Posterior cingulate gyrus (tissue), 11 donors: ENCODE measurements at regions not wholly inside any gene's neighbourhood (a gene's known extent, or its start where the extent isn't known, plus 50 kb on each side); places are given as distances from the start of the nearest gene placed in this dataset.

Experiments
- DNase-seq, 10 donors: peaks; one replicate each; pipeline versions ENCODE4 v3.0.0 to v3.0.0-alpha.2; 2020 to 2021; ENCODE audit warnings: mixed read lengths in 3 of 10
- intact Hi-C: fragments of 100-400 bp; cut with DNase I; formaldehyde crosslinking; loops from one replicate; pipeline ENCODE4 v1.15.1; 2023

DNA sequence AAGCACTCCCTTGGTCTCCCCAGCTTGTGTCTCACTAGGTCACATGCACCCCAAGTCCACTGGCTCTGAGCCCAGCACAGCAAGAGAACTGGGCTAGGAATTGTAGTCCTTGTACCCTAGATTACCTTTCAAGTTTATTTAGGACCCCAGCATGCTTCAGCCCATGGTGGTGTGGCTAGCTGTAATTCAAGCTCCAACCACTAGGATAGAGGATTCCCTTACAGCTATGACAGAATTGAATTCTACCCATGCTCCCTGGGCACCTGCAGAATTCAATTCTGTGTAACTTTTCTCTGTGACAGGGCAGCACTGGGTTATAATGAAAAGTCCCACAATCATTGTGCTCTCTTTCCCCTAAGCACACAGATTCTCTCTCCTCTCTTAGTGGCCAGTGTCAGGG, 253.8 kb upstream of the DMD start:
- no peak for DNase-seq
- intact Hi-C loops, result no loop called here

DNA sequence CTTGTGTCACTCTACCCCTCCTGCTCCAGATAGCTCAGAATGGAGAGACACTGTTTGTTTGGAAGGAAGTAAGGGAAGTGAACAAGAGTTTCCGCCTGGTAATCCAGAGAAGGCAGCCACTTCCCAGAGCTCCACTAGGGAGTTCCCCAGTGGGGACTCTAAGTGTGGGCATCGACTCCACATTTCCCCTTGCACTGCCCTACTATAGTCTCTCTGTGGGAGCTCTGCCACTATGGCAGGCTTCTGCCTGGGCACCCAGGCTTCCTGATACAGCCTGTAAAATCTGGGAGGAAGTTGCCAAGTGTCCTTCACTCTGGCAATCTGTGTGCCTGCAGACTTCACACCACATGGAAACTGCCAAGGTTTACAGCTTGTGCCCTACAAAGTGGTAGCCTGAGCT, 245.8 kb upstream of the DMD start:
- intact Hi-C loops, result no loop called here
- peak in 1 of 10 donors; percentile 66 for DNase-seq

DNA sequence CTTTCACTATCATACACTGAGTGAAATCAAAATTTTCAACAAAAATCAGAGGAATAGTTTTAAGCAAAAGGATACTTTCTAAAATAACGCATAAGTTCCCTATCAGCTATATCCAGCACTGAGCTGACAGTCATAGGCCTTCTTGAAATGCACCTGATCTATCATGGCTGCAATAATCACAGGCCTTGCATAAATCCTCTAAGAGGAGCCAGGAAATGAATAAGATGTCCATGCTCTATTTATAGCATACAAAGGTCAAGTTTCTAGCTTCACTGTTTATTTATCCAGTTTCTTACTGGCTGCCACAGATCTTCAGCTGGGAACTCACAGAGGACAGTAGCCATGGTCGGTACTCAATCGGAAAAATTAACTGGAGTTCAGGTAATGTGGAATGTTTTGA, 235.9 kb upstream of the DMD start:
- DNase-seq, result no peak
- intact Hi-C loops, result no loop called here

DNA sequence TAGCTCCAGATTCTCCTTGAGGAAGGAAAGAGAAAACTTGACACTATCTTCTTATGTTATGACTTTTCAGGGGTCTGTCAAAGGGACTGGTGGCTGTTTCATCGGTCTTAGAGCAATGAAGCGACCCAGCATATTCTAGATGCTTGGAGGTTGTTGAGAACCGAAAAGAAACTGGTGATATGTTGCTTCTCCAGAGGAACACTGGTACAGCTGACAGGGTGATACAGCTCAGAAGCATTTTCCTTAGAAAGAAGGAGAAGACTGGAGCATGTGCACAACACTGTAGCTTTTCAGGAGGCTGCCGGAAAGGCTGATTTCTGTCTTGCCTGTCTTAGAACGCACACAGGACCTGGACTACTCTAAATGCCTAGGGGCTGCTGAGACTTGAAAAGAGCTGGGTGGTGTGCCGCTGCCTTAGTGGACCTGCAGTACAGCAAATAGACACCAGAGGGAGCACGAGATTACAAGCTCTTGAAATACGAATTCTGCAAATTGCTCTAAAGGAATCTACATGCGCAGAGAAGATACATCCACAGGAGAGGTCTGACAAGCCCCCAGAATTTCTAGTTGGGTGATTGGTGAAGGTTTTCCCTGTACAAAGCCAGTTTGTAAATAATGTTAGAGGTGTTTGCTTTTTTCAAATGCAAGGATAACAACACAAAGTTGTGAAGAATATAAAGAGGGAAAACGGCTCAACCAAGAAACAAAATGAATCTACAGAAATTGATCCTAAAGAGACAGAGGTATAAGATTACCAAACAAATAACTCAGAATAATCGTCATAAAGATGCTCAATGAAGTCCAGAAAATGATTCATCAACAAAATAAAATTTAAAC, 223.1 kb upstream of the DMD start:
- peak in 8 of 10 donors; percentile 21 to 90 (median 56) for DNase-seq
- intact Hi-C loops, result loop anchor here (10.0 kb wide), 2 partner anchors 840 to 870 kb away; no protein-coding TSS in a partner anchor

DNA sequence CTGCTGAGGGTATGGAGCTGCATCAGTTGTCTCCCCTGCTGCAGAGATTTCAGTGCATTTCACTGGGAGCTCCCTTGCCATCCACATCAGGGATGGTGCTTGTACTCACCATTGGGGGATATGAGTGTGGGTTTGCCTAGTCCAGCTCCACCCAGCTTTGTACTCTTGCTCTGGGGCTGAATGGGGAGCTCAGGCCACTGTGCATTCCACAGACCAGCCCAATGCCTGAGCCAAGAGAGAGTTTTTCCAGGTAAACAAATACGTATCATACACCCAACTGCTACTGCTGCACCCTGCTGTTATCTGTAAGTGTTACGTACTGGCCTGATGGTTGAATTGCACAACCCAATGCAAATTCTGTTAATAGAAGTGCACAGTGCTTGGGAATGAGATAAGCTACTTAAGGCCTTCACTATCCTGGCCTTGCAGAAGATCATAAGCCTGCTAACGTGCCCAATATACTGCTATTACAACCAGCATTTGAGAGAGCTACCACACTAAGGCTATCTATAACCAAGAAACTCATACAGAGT, 205.0 kb upstream of the DMD start:
- peak in 1 of 10 donors; percentile 22 for DNase-seq
- intact Hi-C loops, result no loop called here

DNA sequence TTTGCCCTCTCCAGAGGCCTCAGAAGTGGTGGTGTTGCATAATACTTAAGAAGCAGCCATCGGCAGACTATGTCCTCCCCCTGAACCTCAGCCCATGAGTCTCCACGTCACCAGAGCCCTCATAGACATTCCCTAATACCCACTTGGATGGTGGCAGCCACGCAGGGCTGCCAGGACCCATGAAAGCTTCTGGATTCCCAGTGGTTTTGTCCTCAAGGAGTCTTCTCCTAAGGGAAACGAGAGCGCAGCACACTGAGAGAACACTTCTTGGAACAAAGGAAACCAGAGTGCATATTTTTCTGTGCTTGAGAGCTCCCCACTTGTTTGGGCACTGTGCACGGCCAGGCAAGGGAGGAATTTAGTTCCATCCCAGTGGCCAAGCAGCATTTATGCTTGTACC, 204.1 kb upstream of the DMD start:
- intact Hi-C loops, result no loop called here
- no peak for DNase-seq

DNA sequence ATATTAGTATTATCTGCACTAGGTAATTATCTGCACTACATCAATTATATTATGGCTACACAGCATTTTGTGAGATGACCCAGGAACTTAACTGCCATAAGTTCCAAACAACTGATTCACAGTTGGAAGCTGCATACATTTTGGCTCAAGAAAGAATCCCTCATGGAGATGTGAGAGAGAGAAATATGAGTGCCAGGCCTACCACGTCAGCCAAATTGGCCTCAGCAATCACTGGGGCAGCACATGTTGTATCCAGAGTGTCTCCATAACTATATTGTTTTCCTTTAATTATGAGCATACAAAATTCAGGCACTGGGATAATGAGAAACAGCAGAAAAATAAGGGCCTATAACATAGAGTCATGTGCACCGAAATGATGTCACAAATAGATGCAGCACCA, 174.2 kb upstream of the DMD start:
- intact Hi-C loops, result no loop called here
- DNase-seq, result peak in 1 of 10 donors; percentile 43

DNA sequence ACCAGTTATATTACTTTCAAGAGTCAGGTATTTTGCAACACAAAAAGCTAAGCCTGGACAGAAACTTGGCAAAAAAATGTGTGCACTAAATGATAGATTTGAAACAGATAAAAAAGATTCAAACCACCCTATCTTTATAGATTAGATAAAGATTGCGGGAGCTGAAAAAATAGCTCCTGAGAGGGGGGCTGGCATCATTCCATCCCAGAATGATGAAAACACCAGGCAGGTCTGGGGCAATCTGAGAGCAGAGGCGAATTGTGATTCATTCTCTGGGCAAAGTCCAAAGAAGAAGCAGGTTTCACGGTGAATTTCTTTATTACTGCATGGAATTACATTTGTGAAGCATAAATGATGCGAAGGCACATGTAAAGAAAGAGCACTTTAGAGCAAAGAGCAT, 168.5 kb upstream of the DMD start:
- no peak for DNase-seq
- intact Hi-C loops, result no loop called here

DNA sequence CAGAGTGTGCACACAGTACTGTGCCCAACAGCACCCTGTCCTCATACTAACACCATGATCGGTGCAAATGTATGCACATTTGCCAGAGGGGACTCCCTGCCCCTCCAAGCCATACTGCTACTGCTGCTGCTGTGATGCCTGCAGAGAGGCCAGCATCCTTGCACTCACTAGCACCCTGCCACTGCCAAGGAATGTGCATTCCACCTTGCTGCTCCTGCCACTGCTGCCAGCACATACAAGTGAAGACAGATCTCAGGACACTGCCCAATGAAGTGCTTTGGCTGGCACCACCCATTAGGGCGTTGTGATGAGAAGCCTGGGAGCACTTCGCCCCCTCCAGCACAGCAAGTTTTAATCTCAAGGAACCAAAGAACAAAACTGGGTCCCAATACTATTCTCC, 146.3 kb upstream of the DMD start:
- intact Hi-C loops, result no loop called here
- DNase-seq, result peak in 1 of 10 donors; percentile 42

DNA sequence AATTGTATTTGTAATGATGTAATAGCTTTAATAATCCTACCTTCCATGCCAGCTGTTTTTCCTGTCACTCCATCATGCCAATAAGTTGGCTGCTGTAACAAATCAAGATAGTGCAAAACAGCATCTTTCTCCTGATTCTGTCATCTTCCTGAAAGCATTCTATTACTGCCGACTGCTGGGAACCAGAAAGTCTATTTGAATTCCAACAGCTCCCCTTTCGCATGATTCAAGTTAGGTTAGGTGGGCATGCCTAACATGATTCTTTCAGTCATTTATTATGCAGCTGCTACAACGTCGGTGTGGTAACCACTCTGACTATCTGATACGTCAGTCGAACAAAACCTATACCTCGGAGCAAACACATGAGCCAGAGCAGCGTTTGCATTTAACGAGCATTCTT, 127.9 kb upstream of the DMD start:
- intact Hi-C loops, result loop anchor here (5.0 kb wide), 2 partner anchors 562 to 807 kb away; no protein-coding TSS in a partner anchor

DNA sequence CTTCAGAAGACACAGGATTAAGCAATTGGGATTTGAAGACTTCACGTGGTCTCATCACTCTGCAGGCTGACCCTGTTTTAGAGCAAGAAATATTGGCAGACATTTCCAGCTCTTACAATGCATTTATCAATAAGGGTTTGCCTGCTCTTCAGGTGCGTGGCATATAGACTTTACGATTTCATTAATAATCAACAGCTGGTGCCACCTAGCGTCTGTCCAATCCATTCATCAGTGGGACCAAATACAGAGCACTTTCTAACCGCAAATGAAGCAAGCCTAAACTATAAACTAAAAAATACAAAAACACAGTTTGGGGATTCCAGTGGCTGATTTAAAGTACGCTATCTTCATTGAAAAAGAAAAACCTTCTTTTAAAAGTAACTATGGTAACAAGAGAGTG, 125.4 kb upstream of the DMD start:
- DNase-seq, result peak in 2 of 10 donors; percentile 12 to 29
- intact Hi-C loops, result loop anchor here (5.0 kb wide), 2 partner anchors 559 to 804 kb away; no protein-coding TSS in a partner anchor

More for the DNA sequence above, 127.9 kb upstream of the DMD start:
- DNase-seq, result peak in 1 of 10 donors; percentile 2

DNA sequence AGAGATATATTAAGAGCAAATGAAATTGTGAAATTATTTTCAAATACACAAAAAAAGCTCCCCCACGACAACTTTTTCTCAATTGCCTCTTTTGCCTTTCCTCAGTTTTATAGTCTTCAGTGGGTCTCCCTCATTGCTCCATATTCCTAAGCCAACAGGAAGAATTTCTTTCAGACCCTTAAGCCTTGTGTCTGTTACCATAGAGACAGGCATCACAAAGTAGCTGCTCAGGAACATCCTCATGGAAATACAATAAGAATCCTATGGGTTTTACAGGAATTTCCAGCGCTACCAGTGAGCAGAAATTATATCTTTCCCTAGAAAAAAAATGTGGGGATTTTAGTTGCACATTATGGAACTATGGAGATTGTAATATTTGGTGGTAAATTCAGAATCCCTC, 121.9 kb upstream of the DMD start:
- DNase-seq, result no peak
- intact Hi-C loops, result no loop called here

DNA sequence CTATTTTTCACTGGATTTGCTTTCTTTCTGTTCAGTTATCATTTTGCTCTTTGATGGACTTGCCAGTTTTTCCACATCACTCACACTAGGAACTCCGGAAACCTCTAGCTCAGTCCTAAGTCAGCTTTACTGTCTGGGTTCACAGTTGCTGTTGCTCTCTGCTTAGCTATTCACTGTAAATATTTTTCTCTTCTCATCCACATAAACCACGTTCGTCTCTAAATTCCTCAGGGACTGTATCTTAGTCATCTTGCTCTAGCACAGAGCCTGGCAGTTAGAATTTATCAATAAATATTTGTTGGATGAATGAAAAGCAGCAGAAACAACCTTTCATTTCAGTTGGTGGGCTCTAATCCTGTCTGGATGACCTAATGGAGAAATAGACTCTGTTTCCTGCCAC, 119.4 kb upstream of the DMD start:
- DNase-seq, result no peak
- intact Hi-C loops, result no loop called here

DNA sequence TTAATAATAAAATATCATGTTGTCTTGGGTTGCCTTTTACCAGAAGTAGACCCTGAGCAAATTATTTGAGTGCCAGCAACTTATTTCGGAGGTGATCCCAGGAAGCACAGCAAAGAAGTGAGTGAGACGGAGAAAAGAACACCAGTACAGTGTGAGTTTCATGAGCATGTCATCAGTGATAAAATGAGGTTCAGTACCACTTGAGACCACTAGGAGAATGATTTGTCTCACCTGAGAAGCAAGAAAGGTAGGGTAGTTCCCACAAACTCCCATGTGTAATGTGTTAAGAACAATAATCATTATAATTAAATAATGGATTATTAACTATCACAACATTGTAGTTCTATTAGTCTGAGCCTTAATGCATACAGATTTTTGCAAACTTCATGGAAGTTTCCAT, 112.8 kb upstream of the DMD start:
- intact Hi-C loops, result no loop called here
- no peak for DNase-seq

DNA sequence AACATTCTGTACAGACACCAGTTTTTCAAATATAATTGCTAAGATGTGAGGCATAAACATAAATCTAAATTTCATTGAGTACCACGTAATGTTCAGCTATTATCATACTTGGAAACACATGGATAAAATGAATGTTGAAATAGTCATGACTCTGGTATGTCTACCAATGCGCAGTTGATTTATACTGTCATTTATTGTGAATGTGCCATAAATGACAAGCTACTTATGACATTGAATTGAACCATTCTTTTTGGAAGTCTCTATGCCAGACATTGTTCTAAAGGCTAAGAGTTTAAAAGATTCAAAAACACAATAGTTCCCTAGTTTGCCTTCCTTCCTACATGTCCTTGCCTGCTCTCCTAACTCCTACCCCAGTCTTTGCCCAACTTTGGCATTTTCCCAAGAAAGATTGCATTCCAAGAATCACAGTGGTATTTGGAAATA, 96.6 kb upstream of the DMD start:
- DNase-seq, result no peak

DNA sequence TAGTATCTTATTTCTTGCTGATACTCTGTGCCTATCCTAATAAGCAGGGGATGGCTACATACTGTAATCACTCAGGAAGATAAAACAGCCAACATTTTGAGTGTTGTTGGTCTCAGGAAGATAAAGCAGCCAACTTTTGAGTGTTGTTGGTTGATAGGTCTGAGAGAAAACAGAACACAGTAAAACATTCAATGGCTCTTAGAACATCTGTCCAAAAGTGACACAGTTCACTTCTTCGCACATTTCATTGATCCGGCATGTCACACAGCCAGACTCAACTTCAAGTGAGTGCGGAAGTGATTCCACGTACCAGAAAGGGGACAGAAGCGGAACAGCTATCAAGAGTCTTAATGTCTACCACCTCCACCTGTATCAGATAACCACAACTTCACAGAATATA, 87.3 kb upstream of the DMD start:
- intact Hi-C loops, result no loop called here
- no peak for DNase-seq

More for the DNA sequence above, 96.6 kb upstream of the DMD start:
- intact Hi-C loops, result no loop called here

DNA sequence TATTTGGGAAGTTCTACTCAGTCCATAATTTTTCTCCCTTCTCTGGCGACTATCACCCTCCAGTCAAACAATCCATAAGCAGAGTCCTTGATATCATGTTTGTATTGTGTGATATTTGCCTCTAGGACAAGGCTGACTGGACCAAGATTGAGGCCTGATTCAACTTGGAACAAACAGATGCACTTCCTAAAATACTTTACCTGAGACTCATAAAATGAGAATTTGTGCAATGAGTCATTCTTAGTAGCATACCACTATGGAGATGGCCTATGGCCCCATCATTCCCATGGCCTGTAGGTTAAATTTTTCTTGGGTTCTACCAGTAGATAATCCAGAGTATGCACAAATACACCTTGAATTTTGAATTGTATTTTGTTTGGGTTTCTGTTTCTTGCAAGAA, 74.2 kb upstream of the DMD start:
- intact Hi-C loops, result no loop called here
- no peak for DNase-seq

DNA sequence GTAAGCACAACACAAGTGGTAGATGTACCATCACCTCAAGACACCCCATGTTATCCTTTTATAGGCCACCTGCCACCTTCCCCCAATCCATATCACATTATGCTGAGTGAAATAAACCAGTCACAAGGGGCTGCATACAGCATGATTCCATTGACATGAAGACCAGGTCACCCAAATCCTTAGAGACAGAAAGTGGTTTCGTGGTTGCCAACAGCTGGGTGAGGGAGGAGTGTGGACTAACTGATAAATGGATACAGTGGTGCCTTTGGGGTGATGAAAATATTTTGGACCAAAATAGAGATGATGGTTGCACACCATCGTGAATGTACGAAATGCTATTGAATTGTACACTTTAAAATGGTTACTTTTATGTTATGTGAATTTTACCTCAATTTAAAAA, 65.7 kb upstream of the DMD start:
- DNase-seq, result no peak
- intact Hi-C loops, result no loop called here

DNA sequence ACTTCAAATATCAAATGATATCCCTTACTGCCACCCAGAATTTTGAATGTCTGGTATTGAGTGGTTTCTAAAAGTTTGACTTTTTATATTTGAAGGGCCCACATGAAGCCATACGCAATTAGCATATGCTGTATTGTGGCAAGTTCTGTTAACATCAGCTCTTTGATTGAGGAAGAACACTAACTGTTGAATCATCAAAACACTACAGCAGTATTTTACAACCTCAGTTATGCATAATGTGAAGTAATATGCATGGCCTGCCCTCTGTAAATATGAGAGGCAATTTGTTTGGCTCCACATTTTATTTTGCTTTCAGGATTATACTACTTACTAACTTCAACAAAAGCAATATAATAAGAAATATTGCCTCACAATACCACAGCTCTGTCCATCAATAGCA, 62.2 kb upstream of the DMD start:
- intact Hi-C loops, result no loop called here
- DNase-seq, result no peak

DNA sequence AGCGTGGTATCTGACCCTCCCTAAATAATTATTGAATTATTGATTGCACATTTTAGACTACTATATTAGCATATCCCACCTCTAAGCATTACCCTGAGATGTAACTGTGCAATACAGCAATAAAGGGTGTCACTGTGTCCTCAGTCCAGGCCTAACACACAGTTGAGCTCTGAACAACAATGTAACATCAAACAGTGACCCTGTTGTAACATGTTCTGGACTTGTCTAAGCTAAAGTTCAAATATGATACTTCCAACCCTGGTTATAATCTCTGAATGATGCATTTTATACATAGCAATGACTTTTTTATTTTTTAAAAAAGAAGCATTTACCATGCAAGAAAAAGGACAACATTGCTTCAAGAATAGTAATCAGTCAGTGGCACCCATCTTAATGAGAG, 61.6 kb upstream of the DMD start:
- DNase-seq, result no peak
- intact Hi-C loops, result no loop called here
